Fibroblast of mammary gland (primary cell): ENCODE measurements at regions not wholly inside any gene's neighbourhood (a gene's known extent, or its start where the extent isn't known, plus 50 kb on each side); places are given as distances from the start of the nearest gene placed in this dataset.
"Not testable (repeated sequence)": the region's sequence is repeated elsewhere in the genome, so short reads cannot be mapped to it uniquely, and the experiment has no call there.

Experiments used
- DNase-seq: peaks from one replicate; pipeline ENCODE4 v3.0.0-alpha.2; 2010; ENCODE audit warnings: low read depth
- H3K4me3 ChIP-seq: 2 replicates; pipeline ENCODE4 v1.5.1; 2011; ENCODE audit warnings: low read depth, mild to moderate bottlenecking, low read length, moderate library complexity; ENCODE audit not compliant: control insufficient read depth
- TF ChIP-seq, protein P1 (sequence below): conservative IDR thresholded peaks from 2 replicates; pipeline ENCODE4 v1.5.1; 2011; ENCODE audit warnings: low read depth, low read length, inconsistent platforms; ENCODE audit not compliant: control insufficient read depth, insufficient read depth

GRCh38 chrX:140157143-140157542 lies 191.8 kb upstream of the CXorf66 start:
- no peak for DNase-seq
- no peak overlapping the region for H3K4me3 ChIP-seq
- TF ChIP-seq, protein P1, sequence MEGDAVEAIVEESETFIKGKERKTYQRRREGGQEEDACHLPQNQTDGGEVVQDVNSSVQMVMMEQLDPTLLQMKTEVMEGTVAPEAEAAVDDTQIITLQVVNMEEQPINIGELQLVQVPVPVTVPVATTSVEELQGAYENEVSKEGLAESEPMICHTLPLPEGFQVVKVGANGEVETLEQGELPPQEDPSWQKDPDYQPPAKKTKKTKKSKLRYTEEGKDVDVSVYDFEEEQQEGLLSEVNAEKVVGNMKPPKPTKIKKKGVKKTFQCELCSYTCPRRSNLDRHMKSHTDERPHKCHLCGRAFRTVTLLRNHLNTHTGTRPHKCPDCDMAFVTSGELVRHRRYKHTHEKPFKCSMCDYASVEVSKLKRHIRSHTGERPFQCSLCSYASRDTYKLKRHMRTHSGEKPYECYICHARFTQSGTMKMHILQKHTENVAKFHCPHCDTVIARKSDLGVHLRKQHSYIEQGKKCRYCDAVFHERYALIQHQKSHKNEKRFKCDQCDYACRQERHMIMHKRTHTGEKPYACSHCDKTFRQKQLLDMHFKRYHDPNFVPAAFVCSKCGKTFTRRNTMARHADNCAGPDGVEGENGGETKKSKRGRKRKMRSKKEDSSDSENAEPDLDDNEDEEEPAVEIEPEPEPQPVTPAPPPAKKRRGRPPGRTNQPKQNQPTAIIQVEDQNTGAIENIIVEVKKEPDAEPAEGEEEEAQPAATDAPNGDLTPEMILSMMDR = no peak

DNA sequence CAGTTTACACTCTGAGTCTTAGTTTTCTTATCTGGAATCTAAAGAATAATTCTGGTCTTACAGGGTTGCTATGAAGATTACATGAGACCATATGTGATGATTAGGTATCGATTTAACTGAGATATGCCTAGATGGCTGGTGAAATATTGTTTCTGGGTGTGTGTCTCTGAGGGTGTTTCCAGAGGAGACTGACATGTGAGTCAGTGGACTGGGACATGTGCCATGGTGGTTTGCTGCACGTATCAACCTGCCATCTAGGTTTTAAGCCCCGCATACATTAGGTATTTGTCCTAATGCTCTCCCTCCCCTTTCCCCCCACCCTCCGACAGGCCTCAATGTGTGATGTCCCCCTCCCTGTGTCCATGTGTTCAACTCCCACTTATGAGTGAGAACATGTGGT lies 186.0 kb upstream of the CXorf66 start:
- DNase-seq = no peak
- TF ChIP-seq, protein P1 = no peak
- H3K4me3 ChIP-seq = no peak overlapping the region

GRCh38 chrX:140149761-140150160 lies 184.4 kb upstream of the CXorf66 start:
- TF ChIP-seq, protein P1 = no peak
- DNase-seq = no peak
- H3K4me3 ChIP-seq = no peak overlapping the region

DNA sequence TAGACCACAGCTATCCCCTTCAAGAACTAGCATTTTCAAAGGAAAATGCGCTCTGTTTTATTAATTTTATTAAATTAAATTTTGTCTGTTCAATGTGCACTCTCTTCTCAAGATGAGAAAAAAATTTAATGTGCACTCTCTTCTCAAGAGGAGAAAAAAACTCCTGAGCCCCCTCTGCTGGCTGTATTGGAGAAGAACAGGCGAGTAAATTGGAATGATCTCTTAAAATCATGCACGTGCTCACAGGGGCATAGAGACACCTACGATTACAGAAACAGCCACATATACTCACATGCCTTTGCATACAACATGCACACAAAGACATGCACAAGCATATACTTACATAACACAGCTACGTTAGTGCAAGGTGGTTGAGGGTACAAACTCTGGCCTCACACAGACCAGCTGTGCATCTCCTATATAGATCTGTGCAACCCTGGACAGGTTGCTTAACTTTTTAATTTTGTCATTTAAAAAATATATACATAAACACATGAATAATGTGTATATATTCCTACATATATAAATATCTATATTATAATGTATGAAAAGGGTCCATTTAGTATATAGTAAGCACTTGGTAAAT lies 176.2 kb upstream of the CXorf66 start:
- TF ChIP-seq, protein P1 = peak; percentile 60
- H3K4me3 ChIP-seq = no peak overlapping the region
- DNase-seq = peak; percentile 29

DNA sequence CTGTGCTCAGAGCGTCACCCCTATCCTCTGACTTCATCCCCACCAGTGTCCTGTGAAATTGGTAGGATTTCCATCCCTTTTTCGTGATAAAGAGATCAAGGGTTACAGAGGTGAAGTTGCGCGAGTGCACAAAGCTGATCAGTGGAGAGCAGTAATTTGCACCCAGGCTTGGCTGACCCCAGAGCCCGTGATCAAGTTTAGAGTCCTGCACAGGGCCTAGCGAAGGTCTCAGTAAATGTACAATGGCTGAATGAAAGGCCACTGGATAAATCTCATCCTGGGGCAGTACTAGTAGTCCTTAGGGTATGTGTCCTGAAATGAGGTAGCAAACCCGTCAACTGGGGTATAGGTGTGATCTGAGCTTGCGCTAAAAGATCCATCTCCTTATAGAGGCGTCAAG lies 173.2 kb upstream of the CXorf66 start:
- not testable (repeated sequence) for DNase-seq, H3K4me3 ChIP-seq

DNA sequence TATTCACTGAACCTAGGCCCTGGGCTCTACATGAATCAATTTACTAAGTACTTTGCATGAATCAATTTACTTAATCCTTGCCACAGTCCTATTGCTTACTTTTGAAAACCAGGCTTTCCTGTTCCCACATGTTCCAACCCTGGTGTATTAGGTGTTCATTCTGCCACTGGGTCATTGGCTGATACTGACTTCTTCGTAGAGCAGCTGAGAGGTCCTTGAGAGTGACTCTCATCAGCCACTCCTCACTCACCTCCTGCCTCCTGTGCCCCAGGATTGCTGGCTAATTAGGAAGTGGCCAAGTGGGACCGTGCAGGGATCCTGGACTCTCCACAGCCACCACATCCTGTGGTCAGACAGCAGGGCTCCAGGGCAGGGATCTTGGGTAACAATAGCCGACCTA lies 172.7 kb upstream of the CXorf66 start:
- DNase-seq, H3K4me3 ChIP-seq: not testable (repeated sequence)

DNA sequence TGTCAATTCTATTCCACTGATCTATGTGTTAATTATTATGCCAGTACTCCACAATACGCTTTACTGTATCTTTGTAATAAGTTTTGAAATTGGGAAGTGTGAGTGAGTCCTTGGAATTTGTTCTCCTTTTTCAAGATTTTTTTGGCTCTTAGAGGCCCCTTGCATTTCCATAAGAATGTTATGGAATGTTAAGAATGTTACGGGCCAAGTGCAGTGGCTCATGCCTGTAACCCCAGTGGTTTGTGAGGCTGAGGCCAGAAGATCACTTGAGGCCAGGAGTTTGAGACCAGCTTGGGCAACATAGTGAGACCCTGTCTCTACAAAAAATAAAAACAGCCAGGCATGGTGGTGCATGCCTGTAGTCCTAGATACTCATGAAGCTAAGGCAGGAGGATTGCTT lies 167.6 kb upstream of the CXorf66 start:
- TF ChIP-seq, protein P1 = no peak
- no peak overlapping the region for H3K4me3 ChIP-seq
- DNase-seq = no peak

GRCh38 chrX:140123446-140123845 lies 158.1 kb upstream of the CXorf66 start:
- TF ChIP-seq, protein P1 = no peak

DNA sequence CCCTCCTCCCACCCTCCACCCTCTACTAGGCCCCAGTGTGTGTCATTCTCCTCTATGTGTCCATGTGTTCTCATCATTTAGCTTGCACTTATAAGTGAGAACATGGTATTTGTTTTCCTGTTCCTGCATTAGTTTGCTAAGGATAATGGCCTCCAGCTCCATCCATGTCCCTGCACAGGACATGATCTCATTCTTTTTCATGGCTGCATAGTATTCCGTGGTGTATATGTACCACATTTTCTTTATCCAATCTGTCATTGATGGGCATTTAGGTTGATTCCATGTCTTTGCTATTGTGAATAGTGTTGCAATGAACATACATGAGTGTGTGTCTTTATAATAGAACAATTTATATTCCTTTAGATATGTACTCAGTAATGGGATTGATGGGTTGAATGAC lies 148.7 kb upstream of the CXorf66 start:
- DNase-seq, H3K4me3 ChIP-seq: not testable (repeated sequence)

More at GRCh38 chrX:140123446-140123845, 158.1 kb upstream of the CXorf66 start:
- H3K4me3 ChIP-seq = no peak overlapping the region
- no peak for DNase-seq
